IMR-90 (cell line): ENCODE measurements at regions not wholly inside any gene's neighbourhood (a gene's known extent, or its start where the extent isn't known, plus 50 kb on each side); places are given as distances from the start of the nearest gene placed in this dataset.

Source experiments
- ATAC-seq: fragments of 200-7000 bp; cut with Tn5 transposase; 2 replicates; pipeline ENCODE4 v1.9.1; 2020; ENCODE audit warnings: low read depth, mild to moderate bottlenecking, moderate library complexity
- BruUV-seq: library from RNA; stranded (reverse); fragments of 400-500 nt; replicated peaks from 2 replicates; lab custom pipeline; 2021; lab: Mats Ljungman, UMichigan
- CTCF ChIA-PET: fragments of 300-600 bp; formaldehyde crosslinking; extraction: SDS; loops from one replicate; lab custom pipeline; 2021; ENCODE audit warnings: antibody characterized with exemption; lab: Yijun Ruan, JAX
- POLR2A ChIA-PET: fragments of 300-600 bp; sonication (Branson Sonifier 250); formaldehyde crosslinking; loops from one replicate; lab custom pipeline; 2022; ENCODE audit warnings: antibody characterized with exemption; ENCODE audit not compliant: unreplicated experiment; lab: Charles Lee
- DNase-seq: peaks from one replicate; pipeline ENCODE4 v3.0.0; 2013
- H2AFZ ChIP-seq: replicated peaks from 2 replicates; pipeline ENCODE3; 2013; ENCODE audit warnings: low read length, mild to moderate bottlenecking; ENCODE audit not compliant: poor library complexity
- H2AK5ac ChIP-seq: 2 replicates; pipeline ENCODE4 v1.6.1; 2013; ENCODE audit warnings: low read depth, low read length, inconsistent platforms
- H2AK9ac ChIP-seq: replicated peaks from 2 replicates; pipeline ENCODE3; 2013; ENCODE audit warnings: mild to moderate bottlenecking, low read depth, low read length, moderate library complexity; ENCODE audit not compliant: poor library complexity
- H2BK120ac ChIP-seq: 2 replicates; pipeline ENCODE4 v1.6.1; 2013; ENCODE audit warnings: low read depth, low read length, inconsistent platforms
- H2BK15ac ChIP-seq: 3 replicates; pipeline ENCODE4 v1.6.1; 2013; ENCODE audit warnings: low read depth, low read length, inconsistent platforms
- H2BK20ac ChIP-seq: 2 replicates; pipeline ENCODE4 v1.6.1; 2013; ENCODE audit warnings: low read depth, mild to moderate bottlenecking, inconsistent platforms, low read length, moderate library complexity
- H2BK5ac ChIP-seq: 2 replicates; pipeline ENCODE4 v1.6.1; 2013; ENCODE audit warnings: mild to moderate bottlenecking, low read depth, low read length, inconsistent platforms; ENCODE audit not compliant: poor library complexity, severe bottlenecking
- H3K14ac ChIP-seq: replicated peaks from 2 replicates; pipeline ENCODE4 v1.6.1; 2013; ENCODE audit warnings: low read depth, low read length, inconsistent platforms
- H3K18ac ChIP-seq: 2 replicates; pipeline ENCODE4 v1.6.1; 2013; ENCODE audit warnings: low read depth, low read length, control low read depth
- H3K23ac ChIP-seq: 2 replicates; pipeline ENCODE4 v1.6.1; 2013; ENCODE audit warnings: low read depth, low read length, inconsistent platforms
- H3K27ac ChIP-seq: 2 replicates; pipeline ENCODE4 v1.5.1; 2013; ENCODE audit warnings: mild to moderate bottlenecking, control low read depth, low read length; ENCODE audit not compliant: insufficient read depth
- H3K27me3 ChIP-seq: 2 replicates; pipeline ENCODE4 v1.6.1; 2013; ENCODE audit warnings: low read length; ENCODE audit not compliant: control insufficient read depth, insufficient read depth
- H3K36me3 ChIP-seq: 2 replicates; pipeline ENCODE4 v1.6.1; 2013; ENCODE audit warnings: low read length, mixed read lengths; ENCODE audit not compliant: control insufficient read depth, insufficient read depth
- H3K4ac ChIP-seq: 2 replicates; pipeline ENCODE4 v1.6.1; 2013; ENCODE audit warnings: low read depth, low read length, inconsistent platforms
- H3K4me1 ChIP-seq: 2 replicates; pipeline ENCODE4 v1.6.1; 2013; ENCODE audit warnings: low read length, mixed read lengths; ENCODE audit not compliant: control insufficient read depth, insufficient read depth
- H3K4me2 ChIP-seq: 2 replicates; pipeline ENCODE4 v1.6.1; 2013; ENCODE audit warnings: low read depth, mild to moderate bottlenecking, control low read depth, low read length, moderate library complexity
- H3K4me3 ChIP-seq: 2 replicates; pipeline ENCODE4 v1.5.1; 2013; ENCODE audit warnings: low read depth, mild to moderate bottlenecking, control low read depth, low read length, moderate library complexity; ENCODE audit not compliant: insufficient read depth
- H3K56ac ChIP-seq: 2 replicates; pipeline ENCODE4 v1.6.1; 2013; ENCODE audit warnings: low read length, inconsistent platforms; ENCODE audit not compliant: insufficient read depth; ENCODE audit errors: extremely low read depth
- H3K79me1 ChIP-seq, 2 experiments: 2 replicates each; pipeline ENCODE4 v1.6.1; 2013; ENCODE audit warnings: low read length in 2 of 2, inconsistent platforms in 1 of 2, low read depth in 1 of 2
- H3K9ac ChIP-seq: 2 replicates; pipeline ENCODE4 v1.6.1; 2013; ENCODE audit warnings: low read depth, low read length, control low read depth
- H3K9me1 ChIP-seq: 2 replicates; pipeline ENCODE4 v1.6.1; 2013; ENCODE audit warnings: low read length, inconsistent platforms; ENCODE audit not compliant: insufficient read depth
- H3K9me3 ChIP-seq: 2 replicates; pipeline ENCODE4 v1.6.1; 2013; ENCODE audit warnings: low read length; ENCODE audit not compliant: control insufficient read depth, insufficient read depth
- H4K20me1 ChIP-seq: 2 replicates; pipeline ENCODE4 v1.6.1; 2013; ENCODE audit warnings: low read length, inconsistent platforms; ENCODE audit not compliant: insufficient read depth
- H4K5ac ChIP-seq: 2 replicates; pipeline ENCODE4 v1.6.1; 2013; ENCODE audit warnings: mild to moderate bottlenecking, low read depth, low read length, control low read depth
- H4K8ac ChIP-seq, 2 experiments: 2 replicates each; pipeline ENCODE4 v1.6.1; 2013; ENCODE audit warnings: low read depth in 2 of 2, low read length in 2 of 2, control low read depth in 1 of 2, inconsistent platforms in 1 of 2
- H4K91ac ChIP-seq: 2 replicates; pipeline ENCODE4 v1.6.1; 2013; ENCODE audit warnings: low read depth, low read length, inconsistent platforms; ENCODE audit not compliant: insufficient read depth
- CEBPB ChIP-seq: IDR thresholded peaks from 2 replicates; pipeline ENCODE4 v1.6.1; 2012; ENCODE audit warnings: low read depth, low read length, improper control_type of control experiment
- FOS ChIP-seq: fragments of 150-350 bp; IDR thresholded peaks from 2 replicates; pipeline ENCODE4 v1.6.1; 2016; ENCODE audit warnings: low read depth, low read length
- WGBS, 2 experiments: methylation state at CpG; one replicate each; pipeline versions ENCODE4 v1.1.5 to v1.1.7; 2013; ENCODE audit warnings: missing lambda C conversion rate in 2 of 2; ENCODE audit not compliant: insufficient read length in 1 of 2; ENCODE audit errors: extremely low coverage in 2 of 2; 5-methylcytosine and 5-hydroxymethylcytosine counted together
- dilution Hi-C: fragments of 300-500 bp; cut with HindIII; formaldehyde crosslinking; loops from one replicate; pipeline ENCODE4 v1.14.3; 2018; ENCODE audit warnings: low sequenced_read_pairs; ENCODE audit not compliant: unreplicated experiment
- in situ Hi-C: fragments of 300-500 bp; cut with MboI; formaldehyde crosslinking; loops from 3 replicates; pipeline ENCODE4 v1.14.3; 2019; ENCODE audit warnings: low sequenced_read_pairs, inconsistent platforms, mixed read lengths
- intact Hi-C: fragments of 100-400 bp; cut with micrococcal nuclease; formaldehyde crosslinking; loops from 2 replicates; pipeline ENCODE4 v1.10.0; 2022

DNA sequence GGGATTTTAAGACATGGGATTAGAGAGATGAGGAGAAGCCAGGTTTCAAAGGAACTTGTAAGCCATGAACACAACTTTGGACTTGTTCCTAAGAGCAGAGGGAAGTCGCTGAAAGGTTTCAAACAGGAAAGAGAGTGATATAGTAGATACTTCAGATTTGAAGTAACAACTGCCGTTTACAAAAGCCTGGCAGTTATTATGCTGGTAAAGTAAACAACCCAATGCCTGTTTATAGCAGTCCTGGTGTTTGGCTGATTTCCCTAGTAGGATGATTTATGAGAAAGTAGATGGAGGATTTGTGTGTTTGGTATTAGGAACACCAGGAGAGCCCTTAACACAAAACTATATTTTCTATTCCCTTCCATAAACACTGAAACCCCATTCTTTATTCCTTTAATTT, 285.7 kb downstream of the RMST start:
- POLR2A ChIA-PET: no interaction called here
- dilution Hi-C loops: no loop called here

More for the DNA sequence above, 285.7 kb downstream of the RMST start:
- in situ Hi-C loops (no loop called here), intact Hi-C loops (no loop called here)
- no CpG with 5 or more reads among the region's 2 CpGs for WGBS, 2 experiments
- no peak overlapping the region for H2BK120ac ChIP-seq
- no peaks in the 10 kb centered on the region for H3K79me1 ChIP-seq
- no TSS peak for BruUV-seq
- no peaks in the 10 kb centered on the region for H3K27me3 ChIP-seq
- H2AK9ac ChIP-seq: no peak overlapping the region
- H3K18ac ChIP-seq: no peak overlapping the region
- H4K8ac ChIP-seq: no peak overlapping the region
- no peak overlapping the region for H3K4ac ChIP-seq
- H4K20me1 ChIP-seq: no peaks in the 10 kb centered on the region
- H3K4me1 ChIP-seq: no peaks in the 10 kb centered on the region
- ATAC-seq: no peak
- no peak overlapping the region for H3K23ac ChIP-seq
- H4K5ac ChIP-seq: no peak overlapping the region
- DNase-seq: no peak
- no peak overlapping the region for H2BK5ac ChIP-seq
- H3K9me3 ChIP-seq: peaks cover 11% of the 10 kb centered on the region
- no peak overlapping the region for H3K56ac ChIP-seq
- H3K4me2 ChIP-seq: no peak overlapping the region
- no peak overlapping the region for H3K9ac ChIP-seq
- no peak overlapping the region for H3K14ac ChIP-seq
- no peak overlapping the region for H2AK5ac ChIP-seq
- no peak overlapping the region for H2BK20ac ChIP-seq
- H2BK15ac ChIP-seq: no peak overlapping the region
- H4K91ac ChIP-seq: no peak overlapping the region
- no peak overlapping the region for H3K4me3 ChIP-seq
- H3K36me3 ChIP-seq: no peaks in the 10 kb centered on the region
- no peak for TF ChIP-seq CEBPB
- no peak for TF ChIP-seq FOS
- no peak overlapping the region for H3K27ac ChIP-seq
- CTCF ChIA-PET: no interaction called here
- H2AFZ ChIP-seq: no peak overlapping the region
- H3K9me1 ChIP-seq: no peaks in the 10 kb centered on the region
